ENCODE measurements at regions not wholly inside any gene's neighbourhood (a gene's known extent, or its start where the extent isn't known, plus 50 kb on each side); places are given as distances from the start of the nearest gene placed in this dataset.

DNA sequence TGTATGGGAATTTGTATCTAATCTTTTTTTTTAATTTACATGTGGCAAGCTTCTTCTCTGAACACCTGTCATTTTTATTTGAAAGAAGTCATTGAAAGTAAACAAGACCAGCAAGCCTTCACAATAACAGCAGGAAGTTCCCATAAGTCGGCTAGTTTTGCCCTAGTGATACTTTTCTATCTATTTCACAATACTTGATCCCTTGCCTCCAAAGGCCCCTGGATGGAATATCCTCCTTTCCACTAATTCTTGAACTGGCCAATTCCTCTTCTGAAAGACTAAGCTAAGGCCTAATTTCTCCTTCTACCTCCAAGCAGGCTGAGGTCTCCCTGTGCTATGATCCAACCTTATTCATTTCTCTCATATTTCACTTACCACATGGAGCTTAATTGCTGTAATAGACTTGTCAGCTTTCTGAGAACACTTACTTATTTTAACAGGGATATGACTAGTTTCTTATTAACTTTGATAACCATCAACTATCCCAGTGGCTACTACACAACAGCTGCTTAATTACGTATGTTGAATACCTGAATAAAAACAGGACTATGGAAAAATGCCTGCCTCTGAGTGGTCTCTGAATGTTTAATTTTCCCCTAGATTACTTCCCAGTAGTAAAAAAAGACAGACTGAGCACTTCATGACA is 194.2 kb downstream of the MAD2L1 start:
- no peak overlapping the region for H3K4me3 ChIP-seq (ENCODE audit: low read depth, low read length)
- H3K27me3 ChIP-seq, result no peaks in the 10 kb centered on the region
- no peaks in the 10 kb centered on the region for H3K36me3 ChIP-seq
- no peak for DNase-seq
- H3K4me1 ChIP-seq, result no peaks in the 10 kb centered on the region
- H3K9me3 ChIP-seq, result no peaks in the 10 kb centered on the region
- TF ChIP-seq, protein P1, sequence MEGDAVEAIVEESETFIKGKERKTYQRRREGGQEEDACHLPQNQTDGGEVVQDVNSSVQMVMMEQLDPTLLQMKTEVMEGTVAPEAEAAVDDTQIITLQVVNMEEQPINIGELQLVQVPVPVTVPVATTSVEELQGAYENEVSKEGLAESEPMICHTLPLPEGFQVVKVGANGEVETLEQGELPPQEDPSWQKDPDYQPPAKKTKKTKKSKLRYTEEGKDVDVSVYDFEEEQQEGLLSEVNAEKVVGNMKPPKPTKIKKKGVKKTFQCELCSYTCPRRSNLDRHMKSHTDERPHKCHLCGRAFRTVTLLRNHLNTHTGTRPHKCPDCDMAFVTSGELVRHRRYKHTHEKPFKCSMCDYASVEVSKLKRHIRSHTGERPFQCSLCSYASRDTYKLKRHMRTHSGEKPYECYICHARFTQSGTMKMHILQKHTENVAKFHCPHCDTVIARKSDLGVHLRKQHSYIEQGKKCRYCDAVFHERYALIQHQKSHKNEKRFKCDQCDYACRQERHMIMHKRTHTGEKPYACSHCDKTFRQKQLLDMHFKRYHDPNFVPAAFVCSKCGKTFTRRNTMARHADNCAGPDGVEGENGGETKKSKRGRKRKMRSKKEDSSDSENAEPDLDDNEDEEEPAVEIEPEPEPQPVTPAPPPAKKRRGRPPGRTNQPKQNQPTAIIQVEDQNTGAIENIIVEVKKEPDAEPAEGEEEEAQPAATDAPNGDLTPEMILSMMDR (IDR thresholded peaks at IDR 0.05; ENCODE audit: low read depth, low read length), result no peak

DNA sequence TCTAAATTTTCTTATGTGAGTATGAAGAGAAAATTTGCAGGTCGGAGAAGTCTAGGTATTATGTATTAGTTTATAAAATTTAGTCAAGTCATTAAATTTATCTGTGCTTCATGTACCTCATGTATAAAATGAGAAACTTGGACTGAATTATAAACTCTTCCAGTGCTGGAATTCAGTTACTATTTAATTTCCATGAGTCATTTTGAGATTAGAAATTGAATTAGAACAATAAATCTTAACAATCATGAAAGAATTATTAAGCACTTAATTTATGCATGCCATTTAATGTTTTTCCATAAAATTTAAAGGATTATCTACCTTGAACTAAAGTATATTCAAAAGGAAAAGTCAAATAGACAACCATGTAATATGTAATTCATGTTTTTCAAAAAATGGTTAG is 195.8 kb downstream of the MAD2L1 start:
- Histone ChIP-seq H3K36me3 (no peaks in the 10 kb centered on the region), H3K9me3 (no peaks in the 10 kb centered on the region), H3K4me1 (no peaks in the 10 kb centered on the region), H3K4me3 (ENCODE audit: low read depth, low read length) (no peak overlapping the region), H3K27me3 (no peaks in the 10 kb centered on the region)
- TF ChIP-seq, protein P1 (IDR thresholded peaks at IDR 0.05; ENCODE audit: low read depth, low read length), result no peak
- no peak for DNase-seq

DNA sequence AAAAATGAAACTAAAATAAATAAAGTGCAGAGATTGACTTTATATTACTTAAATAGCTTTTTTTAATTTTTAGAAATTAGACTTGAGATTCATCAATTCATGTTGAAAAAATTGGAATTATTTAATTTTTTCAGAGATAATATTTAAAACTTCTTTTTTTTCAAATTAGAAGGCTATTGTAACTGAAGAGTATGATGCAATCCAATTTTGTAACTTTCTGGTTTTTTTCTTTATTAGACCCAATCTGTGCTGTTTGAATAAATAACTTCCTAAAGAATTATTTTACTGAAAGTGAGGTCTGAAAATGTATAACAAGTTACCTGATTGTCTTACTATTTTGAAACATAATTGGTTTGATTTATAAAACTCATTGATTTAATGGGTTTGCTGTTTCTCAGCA is 200.9 kb downstream of the MAD2L1 start:
- no peaks in the 10 kb centered on the region for H3K36me3 ChIP-seq

GRCh38 chr4:119865389-119865788 is 201.3 kb downstream of the MAD2L1 start:
- Histone ChIP-seq H3K9me3 (no peaks in the 10 kb centered on the region), H3K4me3 (ENCODE audit: low read depth, low read length) (no peak overlapping the region), H3K36me3 (no peaks in the 10 kb centered on the region), H3K27me3 (no peaks in the 10 kb centered on the region), H3K4me1 (no peaks in the 10 kb centered on the region)
- DNase-seq, result no peak
- TF ChIP-seq, protein P1 (IDR thresholded peaks at IDR 0.05; ENCODE audit: low read depth, low read length), result no peak

More for the DNA sequence above, 200.9 kb downstream of the MAD2L1 start:
- Histone ChIP-seq H3K4me3 (ENCODE audit: low read depth, low read length) (no peak overlapping the region), H3K9me3 (no peaks in the 10 kb centered on the region), H3K4me1 (no peaks in the 10 kb centered on the region), H3K27me3 (no peaks in the 10 kb centered on the region)
- no peak for DNase-seq
- TF ChIP-seq, protein P1 (IDR thresholded peaks at IDR 0.05; ENCODE audit: low read depth, low read length), result no peak

DNA sequence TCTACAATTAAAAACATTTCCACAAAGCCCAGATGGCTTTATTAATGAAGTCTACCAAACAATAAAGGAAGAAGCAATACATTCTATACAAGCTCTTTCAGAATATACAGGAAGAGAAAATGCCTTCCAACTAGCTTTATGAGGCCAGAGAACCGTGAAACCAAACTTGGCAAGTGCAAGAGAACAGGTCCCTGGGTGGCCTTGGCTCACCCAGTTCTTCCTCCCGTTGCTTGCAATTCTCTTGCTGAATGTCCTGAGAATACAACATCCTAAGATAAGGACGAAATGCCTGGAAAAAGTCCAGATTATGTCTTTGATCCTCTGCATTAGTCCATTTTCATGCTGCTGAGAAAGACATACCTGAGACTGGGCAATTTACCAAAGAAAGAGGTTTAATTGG is 204.9 kb downstream of the MAD2L1 start:
- Histone ChIP-seq H3K27me3 (no peaks in the 10 kb centered on the region), H3K36me3 (no peaks in the 10 kb centered on the region), H3K4me3 (ENCODE audit: low read depth, low read length) (no peak overlapping the region), H3K9me3 (no peaks in the 10 kb centered on the region), H3K4me1 (no peaks in the 10 kb centered on the region)
- TF ChIP-seq, protein P1 (IDR thresholded peaks at IDR 0.05; ENCODE audit: low read depth, low read length), result no peak
- DNase-seq, result no peak

- H3K36me3 ChIP-seq, result no peaks in the 10 kb centered on the region
- TF ChIP-seq, protein P1 (IDR thresholded peaks at IDR 0.05; ENCODE audit: low read depth, low read length), result no peak
- no peaks in the 10 kb centered on the region for H3K9me3 ChIP-seq
- no peaks in the 10 kb centered on the region; the same call in 1 of the 2 replicates for H3K27me3 ChIP-seq
- no peaks in the 10 kb centered on the region for H3K4me1 ChIP-seq
- no peak for DNase-seq
- H3K4me3 ChIP-seq (ENCODE audit: low read depth, low read length), result no peak overlapping the region
Measured at GRCh38 chr4:119858176-119858575, 208.5 kb downstream of the MAD2L1 start.
